ENCODE measurements at regions not wholly inside any gene's neighbourhood (a gene's known extent, or its start where the extent isn't known, plus 50 kb on each side); places are given as distances from the start of the nearest gene placed in this dataset.

- TF ChIP-seq CTCF (IDR thresholded peaks at IDR 0.05; ENCODE audit: insufficient read depth, missing control alignments) = no peak
- DNase-seq (ENCODE audit: insufficient read length, low spot score) = peak; percentile 24
- peak; percentile 96 for FAIRE-seq
Observed at GRCh38 chr2:220855296-220855695, 716.8 kb downstream of the EPHA4 start.

GRCh38 chr2:220856486-220856885 lies 715.6 kb downstream of the EPHA4 start:
- TF ChIP-seq CTCF (IDR thresholded peaks at IDR 0.05; ENCODE audit: insufficient read depth, missing control alignments) = no peak
- FAIRE-seq (no peak), DNase-seq (ENCODE audit: insufficient read length, low spot score) (no peak)

GRCh38 chr2:220857368-220857767 lies 714.7 kb downstream of the EPHA4 start:
- TF ChIP-seq CTCF (IDR thresholded peaks at IDR 0.05; ENCODE audit: insufficient read depth, missing control alignments) = no peak
- FAIRE-seq (peak; percentile 46), DNase-seq (ENCODE audit: insufficient read length, low spot score) (no peak)

GRCh38 chr2:220858101-220858500 lies 714.0 kb downstream of the EPHA4 start:
- peak; percentile 21 for TF ChIP-seq CTCF (IDR thresholded peaks at IDR 0.05; ENCODE audit: insufficient read depth, missing control alignments)
- FAIRE-seq (no peak), DNase-seq (ENCODE audit: insufficient read length, low spot score) (no peak)

GRCh38 chr2:220871909-220872308 lies 700.2 kb downstream of the EPHA4 start:
- FAIRE-seq (no peak), DNase-seq (ENCODE audit: insufficient read length, low spot score) (no peak)
- TF ChIP-seq CTCF (IDR thresholded peaks at IDR 0.05; ENCODE audit: insufficient read depth, missing control alignments) = no peak

- DNase-seq (ENCODE audit: insufficient read length, low spot score) = no peak
- FAIRE-seq = no peak
- TF ChIP-seq CTCF (IDR thresholded peaks at IDR 0.05; ENCODE audit: insufficient read depth, missing control alignments) = no peak
Observed at GRCh38 chr2:220876080-220876824, 695.9 kb downstream of the EPHA4 start.

GRCh38 chr2:220877491-220877890 lies 694.6 kb downstream of the EPHA4 start:
- TF ChIP-seq CTCF (IDR thresholded peaks at IDR 0.05; ENCODE audit: insufficient read depth, missing control alignments) = no peak
- FAIRE-seq (no peak), DNase-seq (ENCODE audit: insufficient read length, low spot score) (no peak)
